ENCODE measurements at regions not wholly inside any gene's neighbourhood (a gene's known extent, or its start where the extent isn't known, plus 50 kb on each side); places are given as distances from the start of the nearest gene placed in this dataset.

DNA sequence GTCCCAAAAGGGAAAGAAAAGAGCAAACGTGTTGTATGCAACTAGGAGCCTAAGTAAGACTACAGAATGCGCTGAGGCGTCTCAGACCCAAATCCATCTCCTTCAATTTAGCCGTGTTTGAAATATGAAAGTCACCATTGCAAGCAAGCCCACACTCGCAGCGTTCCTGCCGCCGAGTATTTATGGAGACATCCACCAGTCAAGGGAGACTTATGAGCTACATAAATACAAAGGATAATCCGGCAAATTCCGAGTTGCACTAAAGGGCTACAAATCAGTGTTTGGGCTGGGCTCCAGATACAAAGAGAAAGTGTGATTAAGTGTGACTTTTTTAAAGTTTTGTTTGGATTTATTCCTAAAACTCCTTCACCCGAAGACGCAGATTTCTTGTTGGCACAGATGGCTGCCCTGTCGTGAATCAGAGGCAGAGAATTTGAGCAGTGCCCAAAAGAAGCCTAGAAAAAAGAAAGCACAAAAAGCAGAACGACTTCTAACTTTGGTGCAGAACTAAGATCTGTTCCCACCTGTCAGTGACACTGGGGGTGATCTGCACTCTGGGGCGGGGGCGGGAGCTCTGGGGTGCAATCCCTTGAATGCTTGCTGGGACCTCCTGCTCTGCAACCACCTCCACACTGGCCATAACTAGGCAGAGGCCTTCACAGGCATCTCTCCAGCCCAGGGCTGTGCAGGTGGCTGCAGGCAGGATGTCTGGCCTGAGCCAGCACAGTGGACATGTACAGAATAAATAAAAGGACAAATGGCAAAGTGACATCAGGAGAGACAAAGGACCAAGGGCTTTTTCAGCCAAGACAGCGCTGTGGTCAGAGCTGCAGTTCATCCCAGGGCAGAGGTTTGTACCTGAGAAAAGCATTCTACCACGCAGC lies 489.7 kb downstream of the NPHP4 start:
- intact Hi-C loops (cut with micrococcal nuclease) = no loop called here
- no peaks in the 10 kb centered on the region for H3K79me2 ChIP-seq (ENCODE audit: control insufficient read depth, insufficient read depth, low read length)
- no peak overlapping the region for H3K4me3 ChIP-seq (ENCODE audit: control extremely low read depth in 1 of 5, extremely low read depth in 1 of 5, insufficient read depth in 1 of 5, low read depth in 2 of 5, low read length in 4 of 5)
- no peak overlapping the region for H3K4me2 ChIP-seq (replicated peaks; ENCODE audit: low read depth, low read length, poor library complexity, severe bottlenecking)
- no peaks in the 10 kb centered on the region for H4K20me1 ChIP-seq (ENCODE audit: control insufficient read depth, insufficient read depth, low read length, poor library complexity, severe bottlenecking)
- Mint-ChIP-seq H3K4me3 (no peak overlapping the region), H3K27me3 (no peaks in the 10 kb centered on the region), H3K4me1 (no peaks in the 10 kb centered on the region), H3K27ac (no peak overlapping the region), H3K9me3 (ENCODE audit: insufficient read depth) (no peaks in the 10 kb centered on the region)
- H3K4me1 ChIP-seq (ENCODE audit: control insufficient read depth in 2 of 2, insufficient read depth in 2 of 2, low read length in 2 of 2) = no peaks in the 10 kb centered on the region
- CTCF ChIA-PET = interaction anchor here (4.8 kb wide), 1 partner anchor 12 kb away, joined by 30 read pairs; no protein-coding TSS in a partner anchor
- H3K27ac ChIP-seq (ENCODE audit: low read length in 2 of 2) = no peak overlapping the region
- POLR2A ChIA-PET = no interaction called here
- ATAC-seq (ENCODE audit: low read depth) = no peak
- TF ChIP-seq EZH2 (IDR thresholded peaks at IDR 0.05; ENCODE audit: borderline replicate concordance, insufficient read depth, low read depth, low read length, poor library complexity, severe bottlenecking) = no peak
- TF ChIP-seq, protein P1, sequence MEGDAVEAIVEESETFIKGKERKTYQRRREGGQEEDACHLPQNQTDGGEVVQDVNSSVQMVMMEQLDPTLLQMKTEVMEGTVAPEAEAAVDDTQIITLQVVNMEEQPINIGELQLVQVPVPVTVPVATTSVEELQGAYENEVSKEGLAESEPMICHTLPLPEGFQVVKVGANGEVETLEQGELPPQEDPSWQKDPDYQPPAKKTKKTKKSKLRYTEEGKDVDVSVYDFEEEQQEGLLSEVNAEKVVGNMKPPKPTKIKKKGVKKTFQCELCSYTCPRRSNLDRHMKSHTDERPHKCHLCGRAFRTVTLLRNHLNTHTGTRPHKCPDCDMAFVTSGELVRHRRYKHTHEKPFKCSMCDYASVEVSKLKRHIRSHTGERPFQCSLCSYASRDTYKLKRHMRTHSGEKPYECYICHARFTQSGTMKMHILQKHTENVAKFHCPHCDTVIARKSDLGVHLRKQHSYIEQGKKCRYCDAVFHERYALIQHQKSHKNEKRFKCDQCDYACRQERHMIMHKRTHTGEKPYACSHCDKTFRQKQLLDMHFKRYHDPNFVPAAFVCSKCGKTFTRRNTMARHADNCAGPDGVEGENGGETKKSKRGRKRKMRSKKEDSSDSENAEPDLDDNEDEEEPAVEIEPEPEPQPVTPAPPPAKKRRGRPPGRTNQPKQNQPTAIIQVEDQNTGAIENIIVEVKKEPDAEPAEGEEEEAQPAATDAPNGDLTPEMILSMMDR (IDR thresholded peaks at IDR 0.05) = no peak
- H3K36me3 ChIP-seq (replicated peaks in 1 of 2; ENCODE audit: control extremely low read depth in 1 of 2, control insufficient read depth in 1 of 2, extremely low read depth in 1 of 2, insufficient read depth in 2 of 2, low read length in 1 of 2) = no peaks in the 10 kb centered on the region
- no peaks in the 10 kb centered on the region for H3K27me3 ChIP-seq (replicated peaks in 1 of 4; ENCODE audit: control extremely low read depth in 1 of 4, control insufficient read depth in 3 of 4, insufficient read depth in 4 of 4, low read length in 3 of 4)
- no peak overlapping the region for H2AFZ ChIP-seq (ENCODE audit: insufficient read depth, low read depth, low read length, poor library complexity, severe bottlenecking)
- no peak overlapping the region for H3K9ac ChIP-seq (ENCODE audit: low read length)
- DNase-seq = no peak
- WGBS (ENCODE audit: insufficient coverage) = 90% methylated on average over 16 of the region's 18 CpGs
- peaks cover 0 to 2% (median 0%) of the 10 kb centered on the region in 3 donors for H3K9me3 ChIP-seq (ENCODE audit: control extremely low read depth in 1 of 3, control insufficient read depth in 2 of 3, insufficient read depth in 1 of 3, low read length in 2 of 3)
